ENCODE measurements at regions not wholly inside any gene's neighbourhood (a gene's known extent, or its start where the extent isn't known, plus 50 kb on each side); places are given as distances from the start of the nearest gene placed in this dataset.

GRCh38 chr1:199466961-199467360, 560.5 kb upstream of the NR5A2 start:
- ChIA-PET POLR2A (no interaction called here), CTCF (interaction anchor here (1.3 kb wide), 1 partner anchor 130 kb away, joined by 3 read pairs; no protein-coding TSS in a partner anchor)
- TF ChIP-seq CTCF (IDR thresholded peaks at IDR 0.05; ENCODE audit: control extremely low read depth, extremely low read depth, low read depth, missing control alignments) = no peak
- no peak for DNase-seq (ENCODE audit: extremely low spot score)

GRCh38 chr1:199472018-199472417, 555.5 kb upstream of the NR5A2 start:
- DNase-seq (ENCODE audit: extremely low spot score) = no peak
- ChIA-PET CTCF (no interaction called here), POLR2A (no interaction called here)
- TF ChIP-seq CTCF (IDR thresholded peaks at IDR 0.05; ENCODE audit: control extremely low read depth, extremely low read depth, low read depth, missing control alignments) = no peak

- POLR2A ChIA-PET = no interaction called here
- no peak for DNase-seq (ENCODE audit: extremely low spot score)
- TF ChIP-seq CTCF (IDR thresholded peaks at IDR 0.05; ENCODE audit: control extremely low read depth, extremely low read depth, low read depth, missing control alignments) = no peak
- CTCF ChIA-PET = no interaction called here
Measured at GRCh38 chr1:199472978-199473377, 554.5 kb upstream of the NR5A2 start.

GRCh38 chr1:199474738-199475137, 552.8 kb upstream of the NR5A2 start:
- no peak for TF ChIP-seq CTCF (IDR thresholded peaks at IDR 0.05; ENCODE audit: control extremely low read depth, extremely low read depth, low read depth, missing control alignments)
- ChIA-PET CTCF (interaction anchor here (1.5 to 1.7 kb wide), 2 partner anchors 11 to 18 kb away, joined by 3 to 7 read pairs; no protein-coding TSS in a partner anchor), POLR2A (no interaction called here)
- no peak for DNase-seq (ENCODE audit: extremely low spot score)

GRCh38 chr1:199482426-199482825, 545.1 kb upstream of the NR5A2 start:
- CTCF ChIA-PET = no interaction called here
- POLR2A ChIA-PET = no interaction called here
- no peak for TF ChIP-seq CTCF (IDR thresholded peaks at IDR 0.05; ENCODE audit: control extremely low read depth, extremely low read depth, low read depth, missing control alignments)
- no peak for DNase-seq (ENCODE audit: extremely low spot score)

- POLR2A ChIA-PET = no interaction called here
- TF ChIP-seq CTCF (IDR thresholded peaks at IDR 0.05; ENCODE audit: control extremely low read depth, extremely low read depth, low read depth, missing control alignments) = no peak
- CTCF ChIA-PET = no interaction called here
- DNase-seq (ENCODE audit: extremely low spot score) = no peak
Measured at GRCh38 chr1:199489594-199489993, 537.9 kb upstream of the NR5A2 start.
